GM19035 (cell line): ENCODE measurements at regions not wholly inside any gene's neighbourhood (a gene's known extent, or its start where the extent isn't known, plus 50 kb on each side); places are given as distances from the start of the nearest gene placed in this dataset.

Experiments
- ATAC-seq: cut with Tn5 transposase; IDR thresholded peaks from one replicate; pipeline ENCODE4 v1.9.1; 2021; ENCODE audit not compliant: unreplicated experiment

GRCh38 chr4:20351360-20352162, 99.9 kb downstream of the SLIT2 start:
- no peak for ATAC-seq

GRCh38 chr4:20352163-20352431, 100.4 kb downstream of the SLIT2 start:
- no peak for ATAC-seq

GRCh38 chr4:20353646-20354045, 101.9 kb downstream of the SLIT2 start:
- no peak for ATAC-seq

GRCh38 chr4:20354120-20354519, 102.4 kb downstream of the SLIT2 start:
- ATAC-seq, result no peak

- no peak for ATAC-seq
These were observed 104.9 kb downstream of the SLIT2 start for GRCh38 chr4:20356565-20356964.

GRCh38 chr4:20358110-20358509, 106.4 kb downstream of the SLIT2 start:
- ATAC-seq, result no peak

- ATAC-seq, result no peak
These were observed 108.0 kb downstream of the SLIT2 start for GRCh38 chr4:20359692-20360091.

- no peak for ATAC-seq
These were observed 110.4 kb downstream of the SLIT2 start for GRCh38 chr4:20362148-20362547.

- no peak for ATAC-seq
These were observed 113.3 kb downstream of the SLIT2 start for GRCh38 chr4:20364969-20365368.

GRCh38 chr4:20367446-20367845, 115.7 kb downstream of the SLIT2 start:
- ATAC-seq, result no peak

- ATAC-seq, result no peak
These were observed 117.2 kb downstream of the SLIT2 start for GRCh38 chr4:20368926-20369325.

GRCh38 chr4:20370274-20370673, 118.6 kb downstream of the SLIT2 start:
- ATAC-seq, result no peak

GRCh38 chr4:20376070-20376469, 124.4 kb downstream of the SLIT2 start:
- ATAC-seq, result no peak

GRCh38 chr4:20378181-20378580, 126.5 kb downstream of the SLIT2 start:
- no peak for ATAC-seq

- ATAC-seq, result no peak
These were observed 129.3 kb downstream of the SLIT2 start for GRCh38 chr4:20381005-20381404.

- ATAC-seq, result no peak
These were observed 131.6 kb downstream of the SLIT2 start for GRCh38 chr4:20383283-20383682.

GRCh38 chr4:20383969-20384368, 132.3 kb downstream of the SLIT2 start:
- no peak for ATAC-seq

GRCh38 chr4:20384456-20384855, 132.8 kb downstream of the SLIT2 start:
- ATAC-seq, result no peak

- no peak for ATAC-seq
These were observed 134.5 kb downstream of the SLIT2 start for GRCh38 chr4:20386001-20386740.

GRCh38 chr4:20386906-20387305, 135.2 kb downstream of the SLIT2 start:
- no peak for ATAC-seq

GRCh38 chr4:20391198-20391597, 139.5 kb downstream of the SLIT2 start:
- ATAC-seq, result no peak

GRCh38 chr4:20391912-20392311, 140.2 kb downstream of the SLIT2 start:
- no peak for ATAC-seq
